ENCODE measurements at regions not wholly inside any gene's neighbourhood (a gene's known extent, or its start where the extent isn't known, plus 50 kb on each side); places are given as distances from the start of the nearest gene placed in this dataset.

DNA sequence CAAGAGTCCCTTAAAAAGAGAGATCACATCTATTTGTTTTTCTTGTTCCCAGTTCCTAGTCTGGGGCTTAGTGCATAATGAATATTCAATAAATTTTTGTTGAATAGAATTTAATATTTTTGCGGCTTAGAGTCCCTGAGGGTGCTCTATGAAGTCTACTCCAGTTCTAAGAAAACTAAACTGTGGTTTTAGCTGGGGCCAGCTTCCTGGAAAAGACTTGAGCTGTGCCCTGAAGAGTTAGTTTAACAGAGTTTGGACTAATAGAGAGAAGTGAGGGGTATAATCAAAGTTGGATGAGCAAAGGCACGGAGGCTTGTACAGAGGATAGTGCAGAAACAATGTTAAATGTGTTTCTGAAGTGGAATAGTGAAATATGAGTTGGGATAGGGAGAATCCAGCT, 168.9 kb downstream of the FASLG start:
- TF ChIP-seq, protein P1, sequence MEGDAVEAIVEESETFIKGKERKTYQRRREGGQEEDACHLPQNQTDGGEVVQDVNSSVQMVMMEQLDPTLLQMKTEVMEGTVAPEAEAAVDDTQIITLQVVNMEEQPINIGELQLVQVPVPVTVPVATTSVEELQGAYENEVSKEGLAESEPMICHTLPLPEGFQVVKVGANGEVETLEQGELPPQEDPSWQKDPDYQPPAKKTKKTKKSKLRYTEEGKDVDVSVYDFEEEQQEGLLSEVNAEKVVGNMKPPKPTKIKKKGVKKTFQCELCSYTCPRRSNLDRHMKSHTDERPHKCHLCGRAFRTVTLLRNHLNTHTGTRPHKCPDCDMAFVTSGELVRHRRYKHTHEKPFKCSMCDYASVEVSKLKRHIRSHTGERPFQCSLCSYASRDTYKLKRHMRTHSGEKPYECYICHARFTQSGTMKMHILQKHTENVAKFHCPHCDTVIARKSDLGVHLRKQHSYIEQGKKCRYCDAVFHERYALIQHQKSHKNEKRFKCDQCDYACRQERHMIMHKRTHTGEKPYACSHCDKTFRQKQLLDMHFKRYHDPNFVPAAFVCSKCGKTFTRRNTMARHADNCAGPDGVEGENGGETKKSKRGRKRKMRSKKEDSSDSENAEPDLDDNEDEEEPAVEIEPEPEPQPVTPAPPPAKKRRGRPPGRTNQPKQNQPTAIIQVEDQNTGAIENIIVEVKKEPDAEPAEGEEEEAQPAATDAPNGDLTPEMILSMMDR (conservative IDR thresholded peaks at IDR 0.05; ENCODE audit: low read depth, low read length), result no peak
- TF ChIP-seq CEBPB (IDR thresholded peaks at IDR 0.05; ENCODE audit: low read depth, low read length) (no peak), CHD1 (IDR thresholded peaks at IDR 0.05; ENCODE audit: low read depth, low read length) (no peak), MXI1 (IDR thresholded peaks at IDR 0.05; ENCODE audit: borderline replicate concordance, low read depth, low read length) (no peak)

Measured in IMR-90 (cell line).